HG02759 (cell line): ENCODE measurements at regions not wholly inside any gene's neighbourhood (a gene's known extent, or its start where the extent isn't known, plus 50 kb on each side); places are given as distances from the start of the nearest gene placed in this dataset.
"Not testable (repeated sequence)": the region's sequence is repeated elsewhere in the genome, so short reads cannot be mapped to it uniquely, and the experiment has no call there.

Source experiments
- ATAC-seq: cut with Tn5 transposase; IDR thresholded peaks from one replicate; pipeline ENCODE4 v1.9.1; 2021; ENCODE audit warnings: mild to moderate bottlenecking, moderate library complexity; ENCODE audit not compliant: unreplicated experiment

DNA sequence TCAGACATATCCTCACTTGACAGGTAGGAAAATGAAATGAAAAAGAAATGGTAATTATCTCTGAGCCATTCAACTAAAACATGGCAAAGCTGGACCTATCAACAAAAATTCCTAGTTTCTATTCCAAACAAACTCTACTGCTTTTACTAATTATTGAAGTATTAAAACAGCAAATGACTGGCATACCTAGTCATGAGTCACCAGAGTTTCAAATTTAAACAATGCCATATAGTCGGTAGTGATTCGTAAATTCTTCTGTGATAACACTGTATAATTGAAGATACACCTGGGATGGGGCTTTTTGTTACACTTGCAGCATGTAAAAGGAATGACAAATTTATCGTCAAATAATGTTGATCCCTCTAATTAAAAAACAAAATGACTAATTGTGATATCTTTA, 153.1 kb upstream of the THUMPD2 start:
- ATAC-seq = no peak

GRCh38 chr2:39930175-39930917, 151.3 kb upstream of the THUMPD2 start:
- ATAC-seq = no peak

DNA sequence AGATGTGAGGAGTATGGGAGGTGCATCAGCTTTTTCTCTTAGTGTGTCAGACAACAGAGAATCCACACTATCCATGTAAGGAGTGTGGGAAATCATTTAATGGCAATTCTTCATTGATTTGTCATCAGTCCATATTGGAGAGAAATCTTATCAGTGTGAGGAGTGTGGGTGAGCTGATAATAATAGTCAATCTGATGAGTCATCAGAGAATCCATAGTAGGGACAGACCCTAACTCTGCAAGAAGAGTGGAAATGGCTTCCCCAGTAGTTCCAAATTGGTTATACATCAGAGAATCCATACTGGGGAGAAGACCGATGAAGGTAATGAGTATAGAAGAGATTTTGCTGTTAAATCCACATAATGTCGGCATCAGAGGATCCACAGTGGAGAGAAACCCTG, 150.5 kb upstream of the THUMPD2 start:
- no peak for ATAC-seq

- no peak for ATAC-seq
Measured at GRCh38 chr2:39925312-39925711, 146.3 kb upstream of the THUMPD2 start.

DNA sequence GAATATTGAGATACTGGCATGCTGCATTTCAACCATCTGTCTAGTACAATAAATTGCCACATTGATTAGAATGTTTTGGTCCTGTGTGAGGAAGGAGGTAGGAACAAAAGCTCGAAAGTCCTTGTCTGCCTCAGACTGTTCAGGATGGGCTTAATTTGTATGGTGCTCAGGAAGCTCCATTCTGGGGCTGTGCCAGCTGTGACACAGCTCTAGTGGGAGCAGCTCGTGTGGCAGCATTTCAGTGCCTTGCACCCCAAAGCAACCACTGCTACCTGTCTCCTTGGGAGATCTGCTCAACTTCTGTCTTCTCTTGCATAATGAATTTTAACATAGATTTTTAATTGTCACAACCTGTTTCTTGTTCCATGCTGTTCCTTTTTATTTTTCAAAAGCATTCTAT, 144.4 kb upstream of the THUMPD2 start:
- ATAC-seq = no peak

DNA sequence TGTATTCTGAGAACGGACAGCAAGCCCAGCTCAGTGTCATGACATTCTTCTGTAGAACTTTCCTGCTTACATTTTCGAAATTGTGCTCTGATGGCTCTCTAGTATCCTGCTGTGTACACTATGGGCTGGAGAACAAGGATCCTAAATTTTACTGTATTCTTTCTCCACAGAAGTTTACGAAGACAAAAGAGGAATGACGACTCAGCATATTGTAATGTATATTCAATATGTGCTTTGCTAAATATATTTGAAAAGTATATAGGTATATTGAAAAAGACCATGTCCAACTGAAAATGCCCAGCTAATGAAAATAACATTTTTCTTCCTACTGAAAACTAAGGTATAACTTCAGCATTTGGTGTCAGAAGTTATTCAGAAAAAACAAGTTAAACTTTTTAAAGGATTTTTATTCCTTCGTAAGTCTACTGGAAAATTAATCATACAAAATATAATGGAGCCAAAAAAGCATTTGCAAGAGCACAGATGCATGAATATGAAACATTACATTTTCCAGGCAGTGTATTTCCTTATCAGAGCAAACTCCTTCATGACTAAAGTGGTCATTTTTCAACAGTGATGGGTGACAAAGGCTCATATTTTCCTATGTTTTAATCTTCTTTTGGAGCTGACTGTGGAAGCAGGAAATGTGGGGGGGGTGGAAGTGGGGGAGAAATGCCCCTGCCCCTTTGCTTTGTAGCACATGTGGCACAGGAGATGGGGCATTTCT, 143.8 kb upstream of the THUMPD2 start:
- ATAC-seq = no peak

DNA sequence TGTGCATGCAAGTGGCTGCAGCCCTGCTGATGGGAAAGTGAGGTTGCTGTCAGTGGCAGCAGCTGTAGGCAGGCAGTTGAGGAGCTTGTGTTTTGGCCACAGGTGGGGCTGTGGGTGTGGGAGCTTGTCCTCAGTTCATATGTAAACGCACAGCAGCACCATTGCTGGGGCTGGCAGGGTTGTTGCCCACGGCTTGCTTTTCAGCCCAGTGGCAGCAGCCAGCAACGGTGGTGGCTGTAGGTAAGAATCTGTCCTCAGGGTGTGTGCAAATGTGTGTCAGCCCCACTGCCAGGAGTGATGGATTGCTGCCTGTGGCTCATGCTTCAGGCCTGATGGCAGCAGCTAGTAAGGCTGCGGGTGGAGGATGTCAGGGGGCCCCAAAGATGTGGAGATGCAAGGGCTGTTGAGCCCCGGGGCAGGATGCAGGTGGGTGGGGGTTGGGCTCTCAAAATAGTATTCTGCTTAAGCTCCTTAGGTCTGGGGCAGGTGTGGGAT, 141.3 kb upstream of the THUMPD2 start:
- no peak for ATAC-seq

GRCh38 chr2:39919511-39920306, 140.7 kb upstream of the THUMPD2 start:
- ATAC-seq = no peak

DNA sequence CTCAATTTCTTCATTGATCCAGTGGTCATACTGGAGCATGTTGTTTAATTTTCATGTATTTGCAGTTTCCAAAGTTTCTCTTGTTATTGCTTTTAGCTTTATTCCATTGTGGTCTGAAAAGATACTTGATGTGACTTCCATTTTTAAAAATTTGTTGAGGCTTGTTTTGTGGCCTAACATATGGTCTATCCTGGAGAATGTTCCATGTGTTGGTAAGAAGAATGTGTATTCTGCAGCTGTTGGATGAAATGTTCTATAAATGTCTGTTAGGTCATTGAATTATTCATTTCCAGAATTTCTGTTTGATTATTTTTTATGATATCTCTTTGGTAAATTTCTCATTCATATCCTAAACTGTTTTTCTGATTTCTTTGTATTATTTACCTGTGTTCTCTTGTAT, 139.8 kb upstream of the THUMPD2 start:
- ATAC-seq = no peak

DNA sequence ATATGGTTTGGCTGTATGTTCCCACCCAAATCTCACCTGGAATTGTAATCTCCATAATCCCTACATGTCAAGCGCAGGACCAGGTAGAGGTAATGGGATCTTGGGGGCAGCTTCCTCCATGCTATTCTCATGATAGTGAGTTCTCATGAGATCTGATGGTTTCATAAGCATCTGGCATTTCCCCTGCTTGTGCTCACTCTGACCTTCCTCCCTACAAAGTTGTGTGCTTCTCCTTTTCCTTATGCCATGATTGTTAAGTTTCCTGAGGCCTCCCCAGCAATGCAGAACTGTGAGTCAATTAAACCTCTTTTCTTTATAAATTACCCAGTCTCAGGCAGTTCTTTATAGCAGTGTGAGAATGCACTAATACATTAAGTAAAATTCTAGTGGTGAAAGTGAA, 138.3 kb upstream of the THUMPD2 start:
- ATAC-seq = not testable (repeated sequence)

- no peak for ATAC-seq
Measured at GRCh38 chr2:39914949-39915348, 135.9 kb upstream of the THUMPD2 start.

DNA sequence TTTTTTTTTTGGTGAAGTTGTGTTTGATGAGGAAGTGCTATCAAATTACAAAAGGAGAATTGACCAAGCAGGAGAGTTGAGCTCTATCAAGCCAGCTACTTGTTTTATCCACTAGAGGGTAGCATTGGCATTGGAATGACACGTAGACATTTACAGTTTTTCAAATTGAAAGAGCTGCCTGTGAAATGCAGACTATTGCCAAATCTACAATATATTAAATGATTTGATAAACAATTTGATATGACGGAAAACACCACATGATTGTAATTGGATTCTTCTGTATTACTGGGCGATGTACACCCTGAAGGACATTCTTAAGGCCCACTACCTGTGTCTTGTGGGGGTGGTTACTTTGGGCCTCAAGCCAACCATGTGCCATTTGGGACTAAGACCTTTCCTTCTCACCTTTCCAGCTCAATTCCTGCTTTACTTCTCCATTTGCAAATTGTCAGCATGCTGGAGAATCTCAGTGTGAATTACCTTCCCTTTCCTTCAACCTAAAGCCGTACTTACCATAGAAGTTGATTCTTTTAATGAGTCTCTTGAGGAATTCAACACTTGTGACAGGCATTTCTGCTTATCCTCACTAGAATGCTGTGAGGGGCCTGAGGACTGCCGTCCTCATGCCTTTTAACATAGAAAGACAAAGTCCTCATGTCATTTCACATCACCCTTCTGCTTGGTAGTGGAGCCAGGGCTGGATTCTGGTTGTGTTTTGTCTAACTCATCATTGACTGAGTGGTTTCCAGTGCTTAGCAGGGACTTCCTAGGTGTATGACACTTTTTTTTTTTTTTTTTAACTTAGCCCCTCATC, 134.8 kb upstream of the THUMPD2 start:
- ATAC-seq = peak; percentile 90

- ATAC-seq = no peak
Measured at GRCh38 chr2:39902103-39902502, 123.0 kb upstream of the THUMPD2 start.

- ATAC-seq = no peak
Measured at GRCh38 chr2:39898934-39899333, 119.9 kb upstream of the THUMPD2 start.

- ATAC-seq = no peak
Measured at GRCh38 chr2:39897273-39897672, 118.2 kb upstream of the THUMPD2 start.

DNA sequence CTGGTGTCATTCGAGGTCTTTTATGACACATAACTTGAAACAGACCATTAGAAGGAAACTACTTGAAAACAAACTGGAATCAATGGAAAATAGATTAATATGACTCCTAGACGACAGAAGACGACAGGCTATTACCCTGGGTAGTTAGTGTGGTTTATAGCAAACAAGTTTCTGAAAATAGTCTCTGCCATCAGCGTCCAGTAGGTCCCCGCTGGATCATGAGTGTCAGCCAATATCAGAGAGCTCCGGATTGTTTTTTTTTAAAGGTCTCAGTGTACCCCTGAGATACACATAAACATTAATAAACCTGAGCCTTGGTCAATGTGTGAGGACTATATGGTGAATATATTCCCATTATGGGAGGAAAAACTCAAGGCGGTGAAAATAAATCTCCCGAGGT, 115.0 kb upstream of the THUMPD2 start:
- ATAC-seq = no peak

DNA sequence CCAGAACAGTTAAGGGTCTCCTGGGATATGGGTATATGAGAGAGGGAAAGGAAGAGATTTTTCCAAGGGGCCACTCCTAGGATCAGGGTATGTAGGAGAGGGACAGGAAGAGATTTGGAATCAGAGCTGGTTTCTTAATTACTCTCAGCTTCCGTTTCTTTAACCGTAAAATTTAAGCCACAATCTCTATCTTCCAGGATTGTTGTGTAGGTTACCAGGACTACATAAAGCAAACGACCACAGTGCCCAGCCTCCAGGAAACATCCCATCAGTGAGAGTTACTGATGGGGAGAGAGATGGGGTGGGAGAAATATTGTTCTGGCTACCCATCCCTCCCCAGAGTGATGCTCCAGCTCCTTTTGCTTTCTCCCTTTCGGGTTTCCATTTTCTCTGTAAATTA, 114.6 kb upstream of the THUMPD2 start:
- no peak for ATAC-seq

DNA sequence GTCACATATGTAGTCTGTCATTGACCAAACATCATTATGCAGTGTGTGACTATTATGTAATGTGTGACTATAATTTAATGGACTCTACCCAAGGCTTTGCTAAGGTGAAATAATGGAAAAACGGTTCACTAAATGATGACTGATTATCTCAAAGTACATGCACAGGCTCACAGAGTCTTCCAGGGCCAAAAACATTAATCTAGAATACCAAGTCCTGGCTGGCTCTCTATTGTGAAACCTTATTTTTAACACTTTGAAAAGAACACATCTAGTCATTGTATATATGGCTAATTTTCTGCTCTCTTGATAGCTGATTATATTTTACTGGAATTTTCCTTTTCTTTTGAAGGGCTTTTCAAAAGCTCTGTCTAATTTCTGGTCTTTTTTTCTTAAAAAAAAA, 102.9 kb upstream of the THUMPD2 start:
- no peak for ATAC-seq

DNA sequence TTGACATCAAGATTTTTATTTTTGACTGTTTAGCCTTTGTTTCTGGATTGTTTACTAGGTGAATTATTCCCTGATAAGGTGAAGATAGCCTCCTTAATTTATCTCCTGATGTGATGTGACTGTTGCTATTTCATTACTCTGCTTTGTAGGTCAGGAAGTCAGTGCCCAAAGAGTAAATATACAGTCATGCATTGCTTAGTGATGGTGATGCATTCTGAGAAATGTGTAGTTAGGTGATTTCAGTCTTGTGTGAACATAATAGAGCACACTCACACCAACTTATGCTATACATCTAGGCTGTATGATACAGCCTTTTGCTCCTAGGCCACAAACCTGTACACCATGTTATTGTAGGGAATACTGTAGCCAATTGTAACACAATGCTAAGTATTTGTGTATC, 102.4 kb upstream of the THUMPD2 start:
- ATAC-seq = no peak

DNA sequence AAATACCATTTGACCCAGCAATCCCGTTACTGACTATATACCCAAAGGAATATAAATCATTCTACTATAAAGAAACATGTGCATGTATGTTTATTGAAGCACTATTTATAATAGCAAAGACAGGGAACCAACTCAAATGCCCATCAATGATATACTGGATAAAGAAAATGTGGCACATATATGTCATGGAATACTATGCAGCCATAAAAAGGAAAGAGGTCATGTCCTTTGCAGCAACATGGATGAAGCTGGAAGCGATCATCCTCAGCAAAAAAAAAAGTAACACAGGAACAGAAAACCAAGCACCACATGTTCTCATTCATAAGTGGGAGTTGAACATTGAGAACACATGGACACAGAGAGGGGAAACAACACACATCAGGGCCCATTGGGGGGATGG, 99.9 kb upstream of the THUMPD2 start:
- ATAC-seq = not testable (repeated sequence)

- no peak for ATAC-seq
Measured at GRCh38 chr2:39875914-39876267, 96.8 kb upstream of the THUMPD2 start.
